SKM-1 treated with dmso at 0.1 percent for 144 hours (cell line): ENCODE measurements at regions not wholly inside any gene's neighbourhood (a gene's known extent, or its start where the extent isn't known, plus 50 kb on each side); places are given as distances from the start of the nearest gene placed in this dataset.

Experiments used
- DNase-seq: peaks from one replicate; lab custom pipeline; 2025; ENCODE audit not compliant: unreplicated experiment; lab: John Stamatoyannopoulos, UW

DNA sequence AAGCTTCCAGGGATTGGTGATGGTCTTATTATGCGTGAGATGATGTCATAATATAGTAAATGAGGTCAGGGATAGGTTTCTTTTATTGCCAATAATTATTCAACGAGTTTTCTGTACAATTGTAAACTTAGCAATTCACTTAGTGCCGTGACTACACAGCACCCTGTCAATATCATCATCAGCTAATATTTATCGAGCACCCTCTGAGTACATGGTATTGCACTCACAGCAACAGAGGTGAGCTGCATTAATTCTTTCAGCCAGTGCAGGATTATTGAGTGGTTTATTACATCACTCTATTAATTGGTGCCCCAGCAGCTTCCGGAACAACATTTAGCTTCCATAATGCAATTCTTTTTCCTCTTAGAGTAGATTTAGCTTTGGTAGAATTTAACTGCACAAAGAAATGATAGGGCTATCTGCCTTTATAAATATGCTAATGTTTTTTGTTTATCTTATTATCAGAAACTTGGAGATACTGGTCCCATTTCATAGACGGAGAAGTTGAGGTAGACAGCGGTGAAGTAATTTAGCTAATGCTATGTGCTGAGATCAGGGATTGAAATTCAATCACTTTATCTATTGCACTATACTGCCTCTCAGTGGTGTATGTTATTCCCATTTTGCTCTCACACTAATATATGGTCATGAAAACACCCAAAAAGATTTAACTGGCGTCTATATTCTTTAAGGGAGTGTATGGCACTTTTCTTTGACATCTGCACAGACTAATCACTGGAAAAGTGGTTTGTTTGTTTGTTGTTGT is 726.1 kb upstream of the WWC1 start:
- no peak for DNase-seq

DNA sequence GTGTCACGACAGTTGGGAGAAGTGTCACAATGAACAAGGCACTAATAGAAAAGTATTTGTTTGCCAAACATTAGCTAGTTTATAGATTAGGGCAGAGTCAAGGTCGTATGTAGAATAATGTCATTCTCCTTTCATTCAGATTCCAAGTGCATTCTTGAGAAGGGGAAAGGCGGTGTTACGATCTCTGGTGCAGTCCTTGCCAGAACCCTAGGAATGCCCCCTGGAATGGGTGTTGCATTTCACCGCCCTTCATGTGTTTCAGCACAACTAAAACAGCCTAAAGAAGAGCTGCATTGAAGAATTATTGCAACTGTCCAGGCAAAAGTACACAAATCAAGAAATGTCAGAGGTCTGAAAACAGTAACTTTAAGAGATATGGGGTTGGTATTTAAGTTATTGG is 721.0 kb upstream of the WWC1 start:
- DNase-seq, result no peak

DNA sequence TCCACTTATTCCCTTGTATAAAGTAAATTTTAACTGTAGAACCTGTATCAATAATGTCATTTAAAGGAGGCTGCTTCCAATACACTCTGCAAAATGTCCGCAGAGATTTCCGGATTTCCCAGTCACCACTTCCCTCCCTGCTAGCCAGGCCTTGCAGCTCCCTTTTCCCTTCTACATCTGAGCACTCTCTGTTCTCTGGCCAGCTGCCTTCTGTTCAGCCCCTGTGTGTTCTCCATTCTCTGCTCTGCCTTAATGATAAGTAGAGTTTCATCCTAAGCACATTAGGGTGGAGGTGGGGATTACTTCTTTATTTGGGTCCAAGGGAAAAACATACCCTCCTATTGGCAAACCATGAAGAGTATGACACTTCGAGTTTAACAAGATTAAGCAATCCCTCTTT is 719.6 kb upstream of the WWC1 start:
- no peak for DNase-seq

DNA sequence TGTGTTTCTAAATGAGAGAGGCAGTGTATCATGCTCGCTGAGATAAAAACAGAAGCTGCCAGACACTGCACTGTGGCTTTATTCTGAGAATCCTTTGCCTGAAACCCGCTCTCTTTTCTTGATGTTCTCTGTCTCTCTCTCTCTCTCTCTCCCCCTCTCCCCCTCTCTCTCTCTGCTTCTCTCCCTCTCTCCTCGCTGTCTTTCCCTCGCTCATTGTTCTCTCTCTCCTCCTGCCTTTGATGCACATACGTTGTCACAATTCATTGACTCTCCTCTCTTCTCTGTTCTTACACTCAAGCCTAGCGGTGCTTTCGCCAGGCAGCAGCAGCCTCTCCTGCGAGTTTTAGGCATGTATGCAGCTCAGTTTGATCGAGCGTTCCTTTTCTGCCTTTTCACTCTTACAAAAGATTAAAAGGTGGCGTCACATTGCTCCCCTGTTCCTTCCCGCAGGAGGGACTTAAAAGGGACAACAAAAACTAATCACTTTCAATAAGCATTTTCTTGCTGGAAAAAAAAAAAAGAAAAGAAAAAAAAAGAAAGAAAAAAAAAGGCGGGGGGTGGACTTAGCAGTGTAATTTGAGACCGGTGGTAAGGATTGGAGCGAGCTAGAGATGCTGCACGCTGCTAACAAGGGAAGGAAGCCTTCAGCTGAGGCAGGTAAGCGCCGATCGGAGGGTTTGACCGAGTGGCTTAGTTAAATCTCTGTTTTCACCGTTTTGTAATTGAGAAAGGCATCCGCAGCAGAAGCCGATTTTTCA is 717.9 kb upstream of the WWC1 start:
- no peak for DNase-seq

DNA sequence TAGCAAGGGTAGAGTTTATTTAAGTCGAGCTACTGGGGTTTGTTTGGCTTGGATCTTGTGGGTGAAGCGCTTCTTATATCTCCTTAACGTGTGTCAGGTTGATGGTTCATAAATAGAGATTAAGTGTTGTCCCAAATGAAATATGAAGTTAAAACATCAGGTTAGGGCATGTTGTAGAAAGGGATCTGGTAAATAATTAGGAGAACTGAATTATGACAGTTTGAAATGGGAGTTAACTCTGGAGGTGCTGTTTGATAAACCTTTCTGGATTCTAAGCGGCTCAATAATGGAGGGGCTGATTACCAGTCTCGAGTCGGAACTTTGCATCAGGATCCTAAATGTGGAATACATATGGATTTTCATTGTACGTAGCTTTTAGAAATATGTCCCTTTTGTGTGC is 717.0 kb upstream of the WWC1 start:
- DNase-seq, result no peak

DNA sequence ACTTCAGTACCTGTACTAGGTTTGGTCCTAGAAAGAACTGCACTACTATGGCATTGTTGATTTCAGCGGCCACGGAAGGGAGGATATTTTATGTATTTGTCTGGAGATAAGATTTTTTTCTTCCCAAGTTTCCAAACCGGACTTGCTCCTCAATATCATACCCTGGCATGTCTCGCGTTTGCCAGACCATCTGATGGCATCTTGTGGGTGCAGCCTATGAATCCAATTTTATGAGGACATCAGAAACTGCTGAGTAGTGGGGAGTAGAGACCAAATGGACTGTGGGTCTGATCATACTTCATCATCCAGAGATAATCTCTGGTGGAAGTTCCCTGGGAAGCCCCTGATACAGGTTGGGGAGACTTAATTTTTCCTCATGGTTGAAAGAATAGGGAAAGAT is 716.1 kb upstream of the WWC1 start:
- no peak for DNase-seq

DNA sequence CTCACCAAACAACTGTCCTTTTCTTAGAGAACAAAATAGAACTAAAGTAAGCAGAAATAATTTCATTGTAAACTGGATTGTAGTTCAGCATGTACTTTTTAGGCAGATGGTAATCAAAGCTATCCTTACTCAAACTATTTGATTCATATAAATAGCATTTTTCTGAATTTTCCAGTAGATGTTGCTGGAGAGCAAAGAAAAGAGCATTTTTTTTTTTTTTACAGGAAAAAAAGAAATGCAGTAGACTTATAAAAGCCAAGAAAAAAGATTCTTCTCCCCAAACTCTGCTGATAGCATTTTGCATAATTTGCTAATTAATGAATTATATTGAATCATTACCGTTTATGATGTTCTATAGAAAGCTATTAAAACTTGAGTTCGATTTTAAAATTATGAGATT is 715.3 kb upstream of the WWC1 start:
- no peak for DNase-seq

DNA sequence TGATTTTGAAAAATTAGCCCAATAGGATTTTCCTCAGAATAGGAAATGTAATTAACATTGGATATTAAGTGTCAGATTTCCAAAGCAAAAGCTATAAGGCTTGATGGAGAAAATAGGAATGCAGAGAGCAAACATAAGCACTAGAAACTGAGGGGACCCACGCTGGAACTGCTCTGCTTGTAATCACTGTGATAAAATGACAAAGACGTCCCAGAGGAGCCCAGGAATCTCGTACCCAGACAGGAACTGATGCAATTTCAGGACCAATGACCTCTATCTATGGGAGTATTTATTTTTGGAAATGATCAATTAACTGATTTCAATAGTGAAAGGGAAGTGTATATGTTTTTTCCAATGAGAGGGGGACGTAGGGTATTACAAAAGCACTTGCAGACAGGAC is 714.5 kb upstream of the WWC1 start:
- no peak for DNase-seq

DNA sequence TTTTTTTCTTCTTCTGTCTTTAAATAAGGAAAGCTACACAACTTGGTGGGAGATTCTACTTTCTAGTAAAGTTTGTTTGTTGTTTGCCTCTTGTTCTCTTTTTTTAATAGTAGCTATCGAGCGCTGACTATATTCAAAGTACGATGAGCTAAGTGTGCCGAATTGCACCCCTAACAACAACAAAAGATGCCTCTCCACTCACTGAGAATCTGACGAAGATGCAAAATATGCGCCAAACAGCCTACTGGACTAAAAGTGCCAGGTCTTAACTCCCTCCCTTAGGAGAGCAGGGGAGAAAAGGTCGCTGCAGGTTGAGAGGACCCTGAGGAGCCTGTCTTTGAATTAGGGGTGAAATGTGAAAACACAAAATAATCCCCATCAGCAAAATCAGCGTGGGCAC is 713.8 kb upstream of the WWC1 start:
- no peak for DNase-seq

DNA sequence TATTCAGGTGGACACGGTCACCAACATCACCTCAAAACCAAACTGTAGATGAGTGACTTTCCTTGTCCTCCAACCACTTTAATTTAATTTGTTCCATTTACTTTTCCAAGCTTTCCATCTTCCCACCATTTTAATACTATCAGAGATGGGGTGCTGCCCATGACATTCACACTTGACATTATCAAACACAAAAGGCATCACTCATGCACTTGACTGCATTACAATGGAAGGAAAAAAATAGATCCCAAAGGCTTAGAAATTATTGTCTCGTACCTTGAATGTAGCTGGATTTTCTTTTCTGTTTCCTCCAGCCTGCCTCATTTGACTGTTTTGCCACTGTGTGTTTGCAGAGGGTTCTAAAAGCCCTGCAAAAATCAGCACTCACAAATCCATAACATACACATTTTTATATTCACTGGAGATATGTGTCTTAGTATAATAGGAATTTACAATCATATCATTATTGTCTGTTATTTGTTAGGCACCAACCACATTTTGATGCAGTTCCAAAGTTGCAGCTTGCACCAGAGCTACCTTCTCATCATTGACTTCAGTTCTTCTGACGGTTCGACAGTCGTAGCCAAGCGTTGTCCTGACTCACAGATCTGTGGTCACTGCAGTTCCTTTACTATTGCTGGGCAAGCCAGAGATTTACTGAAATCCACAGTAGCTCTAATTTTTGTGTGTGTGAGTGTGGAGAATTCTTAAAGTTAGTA is 712.3 kb upstream of the WWC1 start:
- no peak for DNase-seq

DNA sequence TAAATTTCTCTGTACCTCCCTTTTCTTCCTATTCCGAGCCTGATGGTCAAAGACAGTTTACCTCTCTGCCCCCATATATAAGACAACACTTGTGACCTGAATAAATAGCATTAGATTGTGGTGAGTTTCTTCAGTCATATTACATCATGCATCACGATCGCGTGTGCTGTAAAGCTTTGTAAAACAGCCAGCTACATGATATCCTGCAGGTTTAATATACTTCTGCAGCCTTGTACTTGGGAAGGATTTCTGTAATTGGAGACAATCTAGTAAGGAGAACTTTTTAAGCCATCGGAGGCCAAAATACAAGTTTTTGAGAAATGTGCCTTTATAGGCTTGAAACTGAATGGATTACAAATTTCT is 711.8 kb upstream of the WWC1 start:
- DNase-seq, result no peak

DNA sequence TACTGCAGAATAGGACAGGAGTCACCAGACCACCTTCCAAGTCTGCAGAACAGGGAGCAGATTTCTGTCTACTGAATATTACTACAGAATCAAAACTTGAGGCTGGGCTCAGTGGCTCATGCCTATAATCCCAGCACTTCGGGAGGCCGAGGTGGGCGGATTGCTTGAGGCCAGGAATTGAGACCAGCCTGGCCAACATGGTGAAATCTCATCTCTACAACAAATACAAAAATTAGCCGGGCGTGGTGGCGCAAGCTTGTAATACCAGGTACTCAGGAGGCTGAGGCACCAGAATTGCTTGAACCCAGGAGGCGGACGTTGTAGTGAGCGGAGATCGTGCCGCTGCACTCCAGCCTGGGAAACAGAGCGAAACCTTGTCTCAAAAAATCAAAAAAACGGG is 710.8 kb upstream of the WWC1 start:
- no peak for DNase-seq

DNA sequence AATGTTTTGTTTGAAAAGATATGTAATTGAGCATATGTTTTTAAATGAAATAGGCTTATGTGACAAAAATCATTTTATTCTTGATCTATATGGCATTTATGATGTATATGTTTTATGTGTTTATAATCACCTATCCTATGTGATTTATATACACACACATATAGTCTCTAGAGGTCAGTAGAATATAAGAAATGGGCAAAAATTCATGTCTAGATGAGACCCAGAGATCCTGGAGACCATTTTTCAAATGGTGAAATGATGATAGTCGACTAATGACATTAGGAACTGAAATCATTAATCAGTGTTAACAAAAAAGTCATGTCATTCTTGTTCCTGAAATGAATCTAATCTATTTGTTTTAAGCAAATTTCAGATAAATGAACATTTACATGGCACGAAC is 709.2 kb upstream of the WWC1 start:
- no peak for DNase-seq

DNA sequence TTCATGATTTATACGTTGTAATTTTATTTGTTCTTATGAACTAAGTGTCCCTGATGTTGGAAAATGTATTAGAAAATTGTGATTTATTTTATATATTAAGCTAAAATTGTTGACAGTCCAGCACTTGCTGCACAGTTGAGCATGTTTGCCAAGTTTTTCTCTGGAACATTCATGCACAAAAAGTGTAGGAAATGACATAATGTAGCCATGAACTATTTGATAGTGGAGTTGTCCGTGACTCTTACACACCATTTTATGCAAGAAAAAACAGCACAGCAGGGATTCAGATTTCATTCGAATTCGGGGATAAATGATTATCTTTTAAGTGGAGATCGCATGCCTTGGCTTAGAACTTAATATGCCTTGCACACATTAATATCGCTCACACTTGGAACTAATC is 708.6 kb upstream of the WWC1 start:
- DNase-seq, result no peak

DNA sequence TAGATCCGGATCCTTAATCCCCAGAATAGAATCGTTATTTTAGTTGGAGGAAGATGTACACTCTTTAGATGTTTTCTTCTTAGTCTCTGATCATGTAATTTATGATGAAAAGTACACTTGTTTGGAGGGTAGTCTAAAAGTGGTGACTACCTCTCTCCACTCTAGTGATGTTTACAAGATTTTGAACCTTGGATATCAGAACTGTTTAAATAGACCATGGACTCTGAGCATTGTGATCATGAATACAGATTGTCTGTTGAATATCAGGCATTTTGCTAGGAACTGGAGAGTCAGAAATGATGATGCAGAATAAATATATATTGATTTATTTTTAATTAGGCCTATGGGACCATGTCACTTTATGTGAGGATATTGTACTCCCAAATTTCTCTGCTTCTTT is 706.3 kb upstream of the WWC1 start:
- no peak for DNase-seq

DNA sequence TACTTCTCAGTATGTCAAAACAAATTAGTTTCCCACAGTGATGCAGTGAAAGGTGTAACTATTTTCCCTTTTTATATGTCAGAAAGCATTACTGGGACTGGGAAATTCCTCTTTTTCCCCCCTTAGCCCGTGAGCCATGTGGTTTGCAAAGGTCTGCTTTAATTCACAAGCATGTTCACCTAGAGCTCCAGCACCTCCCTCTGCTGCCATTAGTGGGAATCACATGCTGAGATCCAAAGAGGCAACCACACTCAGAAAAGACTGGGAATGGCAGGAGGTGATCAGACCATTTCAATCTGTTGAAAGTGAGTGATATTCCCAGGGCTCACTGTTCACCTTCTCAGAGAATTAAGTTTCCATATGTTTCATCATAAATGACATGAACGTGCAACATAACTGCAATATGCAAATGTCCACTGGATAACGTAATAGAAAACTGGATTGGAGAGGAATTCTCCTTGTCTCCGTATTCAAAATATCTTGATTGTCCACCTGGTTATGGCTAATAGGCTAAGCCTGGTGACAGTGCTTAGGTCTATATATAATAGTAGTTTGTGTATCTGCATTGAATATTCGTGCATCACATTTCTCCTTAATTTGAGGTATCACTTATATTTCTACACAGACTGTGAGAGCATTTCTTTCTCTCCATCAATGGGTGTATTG is 703.5 kb upstream of the WWC1 start:
- no peak for DNase-seq

DNA sequence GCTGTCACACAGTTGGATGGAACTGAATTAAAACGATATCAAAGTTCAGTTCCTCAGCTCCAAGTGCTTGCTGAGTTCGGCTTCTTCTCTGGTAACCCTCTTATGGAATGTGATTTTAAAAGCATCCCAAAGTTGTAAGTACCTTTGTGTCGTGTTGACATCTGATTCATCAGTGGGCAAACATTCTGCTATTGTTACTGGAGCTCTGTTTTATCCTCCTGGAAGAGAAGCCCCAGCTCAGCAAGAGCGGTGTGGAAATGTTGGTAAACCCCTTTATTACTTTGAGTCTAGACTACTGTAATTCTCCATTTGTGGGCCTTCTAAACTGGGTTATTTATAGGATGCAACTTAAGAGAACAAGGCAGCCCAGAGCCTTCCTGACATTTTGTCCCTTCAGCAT is 699.3 kb upstream of the WWC1 start:
- no peak for DNase-seq

DNA sequence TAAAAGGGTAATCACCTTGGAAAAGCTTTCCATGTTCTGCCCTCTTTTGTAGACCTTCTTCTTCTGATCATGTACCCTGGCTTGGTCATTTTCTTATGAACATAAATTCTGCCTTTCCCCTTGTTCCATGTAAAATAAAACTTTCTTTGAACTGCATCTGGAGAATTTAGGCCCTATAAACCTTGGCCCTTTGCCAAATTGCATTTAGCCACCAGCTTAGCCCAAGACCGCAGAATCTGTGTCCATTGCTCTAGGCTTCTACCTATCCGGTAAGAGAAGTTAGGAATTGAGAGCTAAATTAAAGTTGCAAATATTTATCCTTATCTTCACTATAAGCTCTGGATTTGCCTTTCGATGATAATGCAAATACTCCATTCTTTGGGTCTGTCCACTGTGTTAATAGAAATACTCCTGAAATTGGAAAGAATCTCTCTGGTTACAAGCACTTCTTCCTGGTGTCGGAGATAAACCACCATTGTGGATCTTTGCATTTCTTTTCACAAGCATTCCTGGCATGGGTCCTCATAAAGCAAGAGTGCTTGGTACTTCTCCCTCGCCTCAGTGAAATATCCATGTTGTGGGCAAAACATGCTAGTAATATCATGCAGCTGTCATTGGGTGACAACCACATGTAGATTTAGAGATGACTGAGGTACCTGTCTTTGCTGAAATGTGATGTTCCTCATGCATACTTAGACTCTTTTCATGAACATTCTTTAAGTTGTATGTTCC is 698.0 kb upstream of the WWC1 start:
- no peak for DNase-seq

DNA sequence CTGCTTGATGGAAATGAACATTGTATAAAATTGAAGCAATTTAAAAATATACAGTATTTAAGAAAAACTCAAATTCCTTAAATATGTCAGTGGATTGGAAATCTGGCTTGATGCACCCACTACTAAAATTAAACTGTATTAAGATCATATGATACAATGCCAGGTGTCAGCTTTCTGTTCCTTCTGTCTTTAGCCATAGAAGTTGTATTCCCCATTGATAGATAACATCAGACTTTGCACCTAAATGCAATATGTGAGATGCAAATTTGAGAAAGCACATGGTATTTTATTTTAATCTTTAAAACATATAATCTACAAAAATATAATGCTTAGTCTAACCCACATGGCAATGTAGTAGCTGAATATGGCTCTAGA is 697.4 kb upstream of the WWC1 start:
- no peak for DNase-seq

DNA sequence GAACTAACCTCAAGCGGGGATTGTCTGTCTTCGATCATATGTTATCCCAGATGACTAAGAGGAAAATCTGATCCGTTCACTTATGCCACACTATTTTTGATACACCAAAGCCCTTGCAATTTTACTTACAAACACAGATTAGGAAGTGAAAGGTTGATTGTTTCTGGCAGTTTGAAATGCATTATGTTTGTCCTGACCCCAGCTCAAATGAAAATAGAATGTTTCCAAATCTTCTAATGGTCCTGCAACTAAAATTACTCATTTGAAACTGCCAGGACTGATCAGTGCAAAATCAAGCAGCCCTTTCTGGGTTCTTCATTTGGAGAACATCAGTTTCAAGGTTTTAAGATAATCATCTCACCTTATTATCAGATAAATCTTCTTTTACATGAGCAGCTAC is 696.7 kb upstream of the WWC1 start:
- DNase-seq, result no peak

DNA sequence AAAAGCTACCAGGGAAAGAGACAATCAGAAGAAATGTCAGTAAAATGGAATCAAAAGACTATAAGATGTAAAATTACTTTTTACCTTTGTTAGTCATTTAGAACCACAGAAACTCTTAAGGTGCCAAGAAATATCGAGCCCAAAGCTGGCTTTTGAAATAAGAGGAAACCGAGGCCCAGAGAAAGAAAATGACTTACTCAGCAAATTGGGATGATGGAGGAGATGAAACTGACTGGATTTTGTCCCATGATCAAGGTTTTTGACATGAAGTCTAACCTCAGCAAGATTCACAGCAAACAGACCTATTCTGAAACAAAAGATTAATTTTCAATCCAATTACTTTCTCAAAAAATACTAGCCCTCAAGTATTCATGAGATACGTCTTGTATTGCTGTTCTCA is 696.2 kb upstream of the WWC1 start:
- DNase-seq, result no peak
